Neural cell (in vitro differentiated cells): ENCODE measurements at regions not wholly inside any gene's neighbourhood (a gene's known extent, or its start where the extent isn't known, plus 50 kb on each side); places are given as distances from the start of the nearest gene placed in this dataset.

Experiments used
- H2AFZ ChIP-seq: fragments of 200-600, 300-800 bp; sonication (generic), shearing (Covaris generic); 2 replicates; pipeline ENCODE4 v1.6.0; 2014; ENCODE audit warnings: low read depth, mild to moderate bottlenecking, antibody characterized with exemption, low read length, moderate library complexity
- H3F3A ChIP-seq: fragments of 200-600 bp; shearing (Covaris generic); 2 replicates; pipeline ENCODE4 v1.6.1; 2016; ENCODE audit warnings: mild to moderate bottlenecking, moderate library complexity, mixed read lengths, antibody characterized with exemption, low read length; ENCODE audit not compliant: insufficient read depth, poor library complexity, severe bottlenecking
- H3K27ac ChIP-seq: fragments of 200-600, 300-800 bp; sonication (generic), shearing (Covaris generic); 2 replicates; pipeline ENCODE4 v1.5.1; 2014; ENCODE audit warnings: mild to moderate bottlenecking, low read length, moderate library complexity
- H3K27me3 ChIP-seq: fragments of 300-800, 200-600 bp; sonication (generic), shearing (Covaris generic); 2 replicates; pipeline ENCODE4 v1.6.0; 2014; ENCODE audit warnings: mild to moderate bottlenecking, low read depth, low read length, moderate library complexity; ENCODE audit not compliant: insufficient read depth
- H3K36me3 ChIP-seq: fragments of 300-800, 200-600 bp; sonication (generic), shearing (Covaris generic); 2 replicates; pipeline ENCODE4 v1.5.1; 2014; ENCODE audit warnings: mild to moderate bottlenecking, antibody characterized with exemption, low read length, moderate library complexity; ENCODE audit not compliant: insufficient read depth
- H3K4me2 ChIP-seq: fragments of 300-800, 200-600 bp; sonication (generic), shearing (Covaris generic); 2 replicates; pipeline ENCODE4 v1.6.0; 2014; ENCODE audit warnings: mild to moderate bottlenecking, low read length
- H3K4me3 ChIP-seq: fragments of 300-800, 200-600 bp; sonication (generic), shearing (Covaris generic); 2 replicates; pipeline ENCODE4 v1.5.1; 2014; ENCODE audit warnings: mild to moderate bottlenecking, low read length, moderate library complexity
- H3K79me2 ChIP-seq: fragments of 200-600 bp; shearing (Covaris generic); replicated peaks from 2 replicates; pipeline ENCODE4 v1.6.0; 2014; ENCODE audit warnings: mild to moderate bottlenecking, low read length, moderate library complexity; ENCODE audit not compliant: insufficient read depth
- H3K9ac ChIP-seq: fragments of 300-800, 200-600 bp; sonication (generic), shearing (Covaris generic); 2 replicates; pipeline ENCODE4 v1.6.1; 2016; ENCODE audit warnings: mild to moderate bottlenecking, low read length, mixed read lengths
- H3K9me2 ChIP-seq: fragments of 200-600 bp; shearing (Covaris generic); 2 replicates; pipeline ENCODE4 v1.6.1; 2016; ENCODE audit warnings: mild to moderate bottlenecking, low read length, mixed read lengths; ENCODE audit not compliant: insufficient read depth
- H3K9me3 ChIP-seq: fragments of 200-600, 300-800 bp; sonication (generic), shearing (Covaris generic); 2 replicates; pipeline ENCODE4 v1.6.1; 2016; ENCODE audit warnings: mild to moderate bottlenecking, mixed run types, low read length, moderate library complexity, mixed read lengths
- H4K20me1 ChIP-seq: fragments of 200-600 bp; shearing (Covaris generic); 2 replicates; pipeline ENCODE4 v1.6.1; 2016; ENCODE audit warnings: mild to moderate bottlenecking, mixed run types; ENCODE audit not compliant: insufficient read depth
- CTCF ChIP-seq: fragments of 450-650 bp; IDR thresholded peaks from 2 replicates; pipeline ENCODE4 v1.5.1; 2014; ENCODE audit warnings: antibody characterized with exemption, mild to moderate bottlenecking, moderate library complexity; ENCODE audit not compliant: poor library complexity, severe bottlenecking
- EP300 ChIP-seq: fragments of 450-650 bp; conservative IDR thresholded peaks from 2 replicates; pipeline ENCODE4 v1.6.1; 2014; ENCODE audit warnings: antibody characterized with exemption, mild to moderate bottlenecking, moderate library complexity; ENCODE audit not compliant: poor library complexity, severe bottlenecking
- EZH2 ChIP-seq: fragments of 200-600, 300-800 bp; shearing (Covaris generic), sonication (generic); IDR thresholded peaks from 2 replicates; pipeline ENCODE4 v1.6.1; 2014; ENCODE audit warnings: antibody characterized with exemption, low read length, borderline replicate concordance, mild to moderate bottlenecking; ENCODE audit not compliant: insufficient read depth, poor library complexity, severe bottlenecking
- MXI1 ChIP-seq: fragments of 450-650 bp; conservative IDR thresholded peaks from 2 replicates; pipeline ENCODE4 v1.6.1; 2014; ENCODE audit warnings: antibody characterized with exemption, mild to moderate bottlenecking; ENCODE audit not compliant: poor library complexity, severe bottlenecking
- POLR2AphosphoS5 ChIP-seq: IDR thresholded peaks from 2 replicates; pipeline ENCODE4 v1.6.1; 2012
- RAD21 ChIP-seq: fragments of 450-650 bp; conservative IDR thresholded peaks from 2 replicates; pipeline ENCODE4 v1.6.1; 2014; ENCODE audit warnings: antibody characterized with exemption, mild to moderate bottlenecking, moderate library complexity
- REST ChIP-seq: IDR thresholded peaks from 2 replicates; pipeline ENCODE4 v1.6.1; 2012; ENCODE audit warnings: borderline replicate concordance
- SMC3 ChIP-seq: fragments of 450-650 bp; conservative IDR thresholded peaks from 2 replicates; pipeline ENCODE4 v1.6.1; 2014; ENCODE audit warnings: antibody characterized with exemption, mild to moderate bottlenecking, moderate library complexity; ENCODE audit not compliant: poor library complexity
- TAF1 ChIP-seq: IDR thresholded peaks from 2 replicates; pipeline ENCODE4 v1.6.1; 2012; ENCODE audit warnings: low read depth

- Histone ChIP-seq H3K27me3 (no peaks in the 10 kb centered on the region), H3K4me3 (no peak overlapping the region), H3K9me3 (no peaks in the 10 kb centered on the region), H3F3A (no peaks in the 10 kb centered on the region), H3K4me2 (no peak overlapping the region), H3K27ac (no peak overlapping the region), H3K9me2 (no peaks in the 10 kb centered on the region), H3K36me3 (no peaks in the 10 kb centered on the region), H3K9ac (no peak overlapping the region), H4K20me1 (no peaks in the 10 kb centered on the region), H3K79me2 (no peaks in the 10 kb centered on the region), H2AFZ (no peak overlapping the region)
- TF ChIP-seq CTCF (no peak), RAD21 (no peak), REST (no peak), MXI1 (no peak), EZH2 (no peak), SMC3 (no peak), POLR2AphosphoS5 (no peak), TAF1 (no peak), EP300 (no peak)
These were observed 355.9 kb upstream of the FZD8 start for GRCh38 chr10:35998026-35998425.

GRCh38 chr10:35995485-35995884 is 353.4 kb upstream of the FZD8 start:
- no peaks in the 10 kb centered on the region for H3K9me3 ChIP-seq
- H2AFZ ChIP-seq = no peak overlapping the region
- H4K20me1 ChIP-seq = no peaks in the 10 kb centered on the region
- no peaks in the 10 kb centered on the region for H3K79me2 ChIP-seq
- H3F3A ChIP-seq = no peaks in the 10 kb centered on the region
- H3K4me2 ChIP-seq = no peak overlapping the region
- no peaks in the 10 kb centered on the region for H3K27me3 ChIP-seq
- H3K36me3 ChIP-seq = no peaks in the 10 kb centered on the region
- no peak for TF ChIP-seq TAF1
- no peak for TF ChIP-seq EP300
- H3K9ac ChIP-seq = no peak overlapping the region
- no peaks in the 10 kb centered on the region for H3K9me2 ChIP-seq
- no peak overlapping the region for H3K4me3 ChIP-seq
- no peak overlapping the region for H3K27ac ChIP-seq
